ENCODE measurements at regions not wholly inside any gene's neighbourhood (a gene's known extent, or its start where the extent isn't known, plus 50 kb on each side); places are given as distances from the start of the nearest gene placed in this dataset.

GRCh38 chr13:100751826-100752225 is 77.2 kb upstream of the TMTC4 start:
- Histone ChIP-seq H3K4me3 (ENCODE audit: control insufficient read depth in 2 of 3, extremely low read depth in 1 of 3, insufficient read depth in 2 of 3, low read depth in 1 of 3, low read length in 3 of 3) (no peak overlapping the region), H3K4me1 (ENCODE audit: control insufficient read depth, extremely low read depth, insufficient read depth, low read length) (no peaks in the 10 kb centered on the region), H3K9ac (ENCODE audit: control insufficient read depth, extremely low read depth, insufficient read depth, low read length) (no peak overlapping the region), H3K36me3 (ENCODE audit: control insufficient read depth in 2 of 2, extremely low read depth in 1 of 2, insufficient read depth in 2 of 2, low read length in 2 of 2) (no peaks in the 10 kb centered on the region), H4K20me1 (ENCODE audit: control insufficient read depth, extremely low read depth, insufficient read depth, low read length) (no peaks in the 10 kb centered on the region), H3K79me2 (ENCODE audit: control insufficient read depth, insufficient read depth, low read length) (no peaks in the 10 kb centered on the region), H2AFZ (ENCODE audit: control insufficient read depth, low read length) (no peak overlapping the region), H3K27me3 (ENCODE audit: control insufficient read depth, extremely low read depth, insufficient read depth, low read length) (no peaks in the 10 kb centered on the region), H3K4me2 (ENCODE audit: control insufficient read depth, extremely low read depth, insufficient read depth, low read depth, low read length) (no peak overlapping the region), H3K9me1 (ENCODE audit: control insufficient read depth, extremely low read depth, insufficient read depth, low read length) (no peaks in the 10 kb centered on the region), H3K9me3 (ENCODE audit: control insufficient read depth, low read depth, low read length) (no peaks in the 10 kb centered on the region), H3K27ac (ENCODE audit: control insufficient read depth, insufficient read depth, low read length) (no peak overlapping the region)
- TF ChIP-seq, protein P1, sequence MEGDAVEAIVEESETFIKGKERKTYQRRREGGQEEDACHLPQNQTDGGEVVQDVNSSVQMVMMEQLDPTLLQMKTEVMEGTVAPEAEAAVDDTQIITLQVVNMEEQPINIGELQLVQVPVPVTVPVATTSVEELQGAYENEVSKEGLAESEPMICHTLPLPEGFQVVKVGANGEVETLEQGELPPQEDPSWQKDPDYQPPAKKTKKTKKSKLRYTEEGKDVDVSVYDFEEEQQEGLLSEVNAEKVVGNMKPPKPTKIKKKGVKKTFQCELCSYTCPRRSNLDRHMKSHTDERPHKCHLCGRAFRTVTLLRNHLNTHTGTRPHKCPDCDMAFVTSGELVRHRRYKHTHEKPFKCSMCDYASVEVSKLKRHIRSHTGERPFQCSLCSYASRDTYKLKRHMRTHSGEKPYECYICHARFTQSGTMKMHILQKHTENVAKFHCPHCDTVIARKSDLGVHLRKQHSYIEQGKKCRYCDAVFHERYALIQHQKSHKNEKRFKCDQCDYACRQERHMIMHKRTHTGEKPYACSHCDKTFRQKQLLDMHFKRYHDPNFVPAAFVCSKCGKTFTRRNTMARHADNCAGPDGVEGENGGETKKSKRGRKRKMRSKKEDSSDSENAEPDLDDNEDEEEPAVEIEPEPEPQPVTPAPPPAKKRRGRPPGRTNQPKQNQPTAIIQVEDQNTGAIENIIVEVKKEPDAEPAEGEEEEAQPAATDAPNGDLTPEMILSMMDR (optimal IDR thresholded peaks at IDR 0.05 in 1 of 3, IDR thresholded peaks at IDR 0.05 in 1 of 3, conservative IDR thresholded peaks at IDR 0.05 in 1 of 3; ENCODE audit: extremely low read depth in 1 of 3, insufficient read depth in 2 of 3, low read length in 3 of 3): no peak
- TF ChIP-seq EZH2 (IDR thresholded peaks at IDR 0.05; ENCODE audit: low read length): no peak
- no peak for FAIRE-seq
- DNase-seq (ENCODE audit: low read depth, low spot score): no peak
- dilution Hi-C loops (cut with MboI; ENCODE audit: extremely low pct_ligation_motif_present, low sequenced_read_pairs): no loop called here

DNA sequence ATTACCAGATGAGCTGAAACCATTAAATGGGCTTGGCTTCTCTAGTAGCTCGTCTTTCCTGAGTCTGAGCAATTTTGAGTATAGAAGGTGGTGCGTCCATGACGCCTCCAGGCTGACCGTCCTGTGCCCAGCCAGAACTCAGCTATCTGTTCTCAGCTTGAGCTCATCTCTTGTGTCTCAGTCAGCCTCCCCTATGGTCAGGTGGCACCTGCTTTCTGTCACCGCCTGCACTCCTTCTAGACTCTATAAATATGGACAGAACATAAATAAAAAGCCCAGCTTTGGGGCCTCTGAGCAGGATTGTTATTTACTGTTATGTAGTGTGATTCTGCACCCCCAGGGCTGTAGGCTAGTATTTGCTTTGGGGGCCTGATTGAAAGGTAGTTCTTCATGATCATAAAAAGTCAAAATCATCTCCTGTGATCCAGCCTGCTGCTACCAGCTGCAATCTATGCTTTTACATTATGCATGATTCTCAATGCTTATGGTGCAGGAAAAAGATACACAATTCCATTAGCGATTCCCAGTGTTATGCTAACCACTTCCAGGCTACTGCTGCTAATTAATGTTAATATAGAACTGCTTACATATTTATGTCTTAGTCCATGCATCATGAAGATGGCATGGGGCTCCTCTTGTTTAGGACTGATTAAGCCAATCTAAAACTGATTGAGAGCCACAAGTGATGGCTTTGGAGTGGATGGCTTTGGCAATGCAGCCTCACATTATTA is 72.5 kb upstream of the TMTC4 start:
- Histone ChIP-seq H3K27me3 (ENCODE audit: control insufficient read depth, extremely low read depth, insufficient read depth, low read length) (no peaks in the 10 kb centered on the region), H3K4me3 (ENCODE audit: control insufficient read depth in 2 of 3, extremely low read depth in 1 of 3, insufficient read depth in 2 of 3, low read depth in 1 of 3, low read length in 3 of 3) (no peak overlapping the region), H3K79me2 (ENCODE audit: control insufficient read depth, insufficient read depth, low read length) (no peaks in the 10 kb centered on the region), H3K36me3 (ENCODE audit: control insufficient read depth in 2 of 2, extremely low read depth in 1 of 2, insufficient read depth in 2 of 2, low read length in 2 of 2) (no peaks in the 10 kb centered on the region), H2AFZ (ENCODE audit: control insufficient read depth, low read length) (no peak overlapping the region), H3K9me3 (ENCODE audit: control insufficient read depth, low read depth, low read length) (no peaks in the 10 kb centered on the region), H3K9ac (ENCODE audit: control insufficient read depth, extremely low read depth, insufficient read depth, low read length) (no peak overlapping the region), H3K27ac (ENCODE audit: control insufficient read depth, insufficient read depth, low read length) (no peak overlapping the region), H4K20me1 (ENCODE audit: control insufficient read depth, extremely low read depth, insufficient read depth, low read length) (no peaks in the 10 kb centered on the region), H3K9me1 (ENCODE audit: control insufficient read depth, extremely low read depth, insufficient read depth, low read length) (no peaks in the 10 kb centered on the region), H3K4me1 (ENCODE audit: control insufficient read depth, extremely low read depth, insufficient read depth, low read length) (no peaks in the 10 kb centered on the region), H3K4me2 (ENCODE audit: control insufficient read depth, extremely low read depth, insufficient read depth, low read depth, low read length) (no peak overlapping the region)
- TF ChIP-seq EZH2 (IDR thresholded peaks at IDR 0.05; ENCODE audit: low read length): no peak
- TF ChIP-seq, protein P1 (optimal IDR thresholded peaks at IDR 0.05 in 1 of 3, IDR thresholded peaks at IDR 0.05 in 1 of 3, conservative IDR thresholded peaks at IDR 0.05 in 1 of 3; ENCODE audit: extremely low read depth in 1 of 3, insufficient read depth in 2 of 3, low read length in 3 of 3): no peak
- FAIRE-seq (no peak), DNase-seq (ENCODE audit: low read depth, low spot score) (no peak)
- dilution Hi-C loops (cut with MboI; ENCODE audit: extremely low pct_ligation_motif_present, low sequenced_read_pairs): no loop called here
